HG02571 (cell line): ENCODE measurements at regions not wholly inside any gene's neighbourhood (a gene's known extent, or its start where the extent isn't known, plus 50 kb on each side); places are given as distances from the start of the nearest gene placed in this dataset.

Experiments used
- ATAC-seq: cut with Tn5 transposase; IDR thresholded peaks from one replicate; pipeline ENCODE4 v1.9.1; 2021; ENCODE audit warnings: mild to moderate bottlenecking, moderate library complexity; ENCODE audit not compliant: unreplicated experiment

DNA sequence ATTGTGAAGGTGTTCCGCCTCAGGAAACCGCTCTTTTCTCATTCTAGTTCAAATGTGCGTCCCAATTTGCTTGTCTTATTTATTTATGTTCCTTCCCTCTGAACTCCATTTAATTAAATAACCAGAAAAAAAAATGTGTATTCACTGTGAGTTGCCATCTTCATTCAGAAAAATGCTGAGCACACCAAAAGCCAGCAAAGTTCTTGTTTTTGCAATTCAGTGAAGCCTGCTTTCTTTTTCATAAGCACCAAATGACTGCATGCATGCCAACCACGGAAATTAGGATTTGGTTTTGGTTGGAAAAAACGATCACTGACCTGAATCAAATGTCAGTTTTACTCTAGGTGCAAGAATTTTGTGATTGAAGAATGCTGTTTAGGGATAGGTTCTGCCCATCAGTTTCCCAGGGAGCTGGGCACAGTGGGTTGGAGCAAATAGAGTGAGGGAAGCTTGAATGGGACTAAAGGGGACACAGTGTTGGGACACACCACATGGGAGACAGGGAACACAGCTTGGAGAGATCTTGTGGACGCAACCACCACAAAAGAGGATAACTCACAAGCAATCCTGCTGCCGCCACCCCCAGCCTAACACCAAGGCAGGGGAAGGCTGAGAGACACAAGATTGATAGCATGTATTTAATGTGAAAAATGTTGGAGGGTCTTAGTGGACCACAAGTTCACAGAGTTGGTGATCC lies 183.4 kb upstream of the GALNT2 start:
- ATAC-seq = no peak

DNA sequence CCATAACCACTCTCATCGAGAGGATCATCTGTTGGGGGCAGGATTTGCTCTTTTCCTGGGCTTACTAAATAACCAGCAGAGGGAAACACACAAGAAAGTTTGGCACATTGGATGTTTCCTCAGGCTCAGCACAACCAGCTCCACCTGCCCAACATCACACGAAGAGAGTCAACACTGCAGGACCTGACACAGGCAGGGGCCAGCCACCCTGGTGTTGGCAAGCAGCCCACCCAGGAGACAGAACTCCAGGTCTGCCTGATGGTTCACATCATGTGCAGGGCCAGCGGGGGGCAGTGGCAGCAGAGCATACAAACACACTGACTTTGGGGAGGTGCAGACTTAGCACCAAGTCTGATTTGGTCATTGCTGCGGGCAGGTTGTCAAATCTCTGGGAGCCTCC lies 182.3 kb upstream of the GALNT2 start:
- no peak for ATAC-seq

DNA sequence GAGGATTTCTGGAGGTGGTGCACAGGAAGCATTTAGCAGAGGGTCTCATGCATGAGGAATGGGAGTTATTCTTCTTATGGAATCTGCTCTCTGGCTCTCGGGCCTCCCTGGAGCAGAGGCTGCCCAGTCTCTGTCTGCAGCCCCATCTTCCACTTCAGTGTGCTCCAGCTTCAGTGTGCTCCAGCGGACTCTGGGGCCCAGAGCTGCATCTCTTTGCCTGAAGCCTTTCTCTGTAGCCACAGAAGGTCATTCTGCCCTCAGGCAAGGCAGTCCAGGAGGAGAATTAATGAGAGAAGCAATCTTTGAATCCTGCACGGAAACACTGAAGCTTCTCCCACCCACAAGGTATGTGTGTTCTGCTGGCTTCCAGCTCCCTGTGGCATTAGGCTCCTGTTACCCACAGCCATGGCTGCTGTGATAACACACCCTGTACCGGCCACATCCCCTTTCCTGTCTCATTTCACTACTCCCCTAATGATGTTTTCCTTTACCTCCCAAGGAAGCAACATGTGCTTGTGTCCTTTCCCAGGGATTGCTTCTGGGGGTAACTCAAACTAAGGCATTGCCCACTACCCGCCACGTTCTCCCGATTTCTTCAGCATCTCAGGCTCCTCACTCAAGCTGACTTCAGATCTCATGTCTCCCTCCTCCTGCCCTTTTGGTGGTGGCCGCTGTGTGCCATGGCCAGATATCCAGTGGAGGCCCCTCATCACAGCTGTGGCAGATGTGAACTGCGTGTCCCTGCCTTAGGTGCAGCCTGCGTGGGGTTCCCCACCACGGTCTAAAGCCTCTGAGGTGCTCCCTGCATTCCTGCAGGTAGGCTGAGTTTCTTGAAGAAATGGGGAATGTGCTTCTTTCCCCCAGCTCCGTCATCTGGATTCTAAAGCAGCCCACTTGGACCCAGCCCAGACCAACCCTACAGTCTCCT lies 181.2 kb upstream of the GALNT2 start:
- no peak for ATAC-seq

DNA sequence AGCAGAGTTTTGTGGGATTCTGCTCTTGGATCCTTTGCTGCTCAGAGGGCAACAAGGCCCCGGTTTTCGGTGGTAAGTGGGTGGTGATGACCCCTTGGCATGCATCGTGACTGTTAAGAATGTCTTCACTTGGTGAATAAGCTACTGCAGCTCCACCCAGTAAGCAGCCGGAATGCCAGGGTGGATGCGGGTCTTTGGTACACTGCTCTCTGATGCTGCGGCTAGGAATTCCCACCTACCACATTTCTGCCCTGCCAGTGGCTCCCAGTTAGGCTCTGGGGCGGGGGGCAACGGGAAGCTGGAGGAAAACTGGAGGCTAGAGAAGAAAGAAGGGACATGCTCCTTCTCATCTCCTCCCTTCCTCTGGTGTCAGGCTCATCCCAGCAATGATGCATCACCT lies 180.4 kb upstream of the GALNT2 start:
- ATAC-seq = no peak

DNA sequence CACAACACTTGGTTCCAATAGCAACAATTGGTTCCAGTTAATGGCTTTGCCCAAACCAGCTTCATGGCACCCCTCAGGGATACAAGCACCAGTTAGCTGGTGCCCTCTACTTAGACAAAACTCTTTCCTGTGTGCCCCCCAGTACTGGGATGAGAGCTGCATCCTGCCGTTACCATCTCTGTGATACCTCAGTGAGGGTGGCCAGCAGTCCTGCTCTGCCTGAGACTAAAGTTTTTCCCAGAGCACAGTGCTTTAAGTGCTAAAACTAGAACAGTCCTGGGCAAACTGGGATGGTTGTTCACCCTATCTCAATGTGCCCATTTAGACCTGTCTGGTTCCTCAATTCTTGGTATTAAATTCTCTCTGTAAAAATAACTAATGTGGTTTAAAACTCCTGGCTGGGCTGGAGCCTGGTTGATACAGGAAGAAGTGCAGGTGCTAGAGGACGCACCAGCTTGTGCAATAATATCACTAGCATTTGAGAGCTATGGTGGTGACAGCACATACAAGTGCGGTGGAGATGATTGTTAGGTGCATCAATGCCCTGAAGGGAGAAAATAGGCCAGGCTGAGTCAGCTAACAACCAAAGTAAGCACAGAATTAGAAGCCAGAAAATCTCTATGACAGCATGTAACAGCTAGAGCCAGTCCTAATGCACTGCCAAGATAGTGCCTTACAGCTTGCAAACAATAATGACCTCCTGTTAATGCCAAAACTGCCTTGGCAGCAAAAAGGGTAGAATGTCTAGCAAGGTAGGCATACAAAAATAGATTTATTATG lies 179.8 kb upstream of the GALNT2 start:
- ATAC-seq = no peak

DNA sequence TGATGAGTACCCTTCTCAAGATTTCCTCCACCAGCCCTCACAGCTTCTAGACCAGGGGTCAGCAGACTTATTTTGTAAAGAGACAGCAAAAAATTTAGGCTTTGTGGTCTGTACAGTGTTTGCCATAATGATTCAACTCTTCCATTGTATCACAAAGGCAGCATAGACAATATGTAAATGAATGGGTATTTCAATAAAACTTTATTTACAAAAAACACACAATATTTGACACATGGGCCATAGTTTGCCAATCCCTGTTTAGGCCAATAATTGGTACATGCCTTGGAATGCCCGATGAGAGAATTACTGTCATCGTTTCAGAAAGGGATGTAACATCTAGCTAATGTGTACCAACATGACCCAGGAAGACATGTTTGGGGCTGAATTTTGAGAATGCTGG lies 178.9 kb upstream of the GALNT2 start:
- ATAC-seq = no peak

DNA sequence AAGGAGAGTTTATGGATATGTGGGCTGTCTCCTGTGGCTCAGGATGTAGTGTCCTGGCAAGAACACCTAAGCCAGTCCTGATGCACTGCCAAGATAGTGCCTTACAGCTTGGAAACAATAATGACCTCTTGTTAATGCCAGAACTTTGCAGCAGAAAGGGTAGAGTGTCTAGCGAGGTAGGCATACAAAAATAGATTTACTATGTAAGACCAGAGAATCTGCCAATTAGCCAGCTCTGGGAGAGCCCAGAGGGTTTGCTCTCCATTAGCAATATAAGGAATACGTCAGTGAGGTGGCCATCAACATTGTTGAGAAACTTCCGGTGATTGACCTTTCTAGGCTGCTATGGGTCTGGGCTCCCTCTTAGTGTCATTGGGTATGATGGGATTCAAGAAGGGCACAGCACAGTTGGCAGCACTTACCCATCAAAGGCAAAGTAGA lies 178.5 kb upstream of the GALNT2 start:
- no peak for ATAC-seq

DNA sequence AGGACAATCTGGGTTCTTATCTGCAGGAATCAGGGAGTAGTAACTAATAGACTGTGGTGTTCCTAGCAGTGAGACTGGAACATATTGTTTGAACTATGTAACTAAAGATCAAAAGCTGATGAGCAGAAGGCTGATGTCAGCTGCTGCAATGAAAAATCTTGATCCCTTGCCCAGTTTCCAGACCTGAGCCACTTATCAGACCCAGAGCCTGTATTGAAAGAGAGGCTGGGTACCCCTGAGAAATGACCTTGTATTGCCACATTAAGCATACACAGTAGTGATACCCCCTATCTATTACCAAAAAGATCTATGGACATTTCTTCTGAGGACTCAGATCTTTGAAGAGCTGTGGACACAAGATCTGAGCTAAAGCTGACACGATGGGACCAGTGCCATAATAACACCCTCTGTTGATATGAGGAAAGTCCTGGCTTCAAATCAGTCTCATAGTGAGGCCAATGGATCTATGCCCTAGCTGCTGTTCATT lies 178.0 kb upstream of the GALNT2 start:
- no peak for ATAC-seq

DNA sequence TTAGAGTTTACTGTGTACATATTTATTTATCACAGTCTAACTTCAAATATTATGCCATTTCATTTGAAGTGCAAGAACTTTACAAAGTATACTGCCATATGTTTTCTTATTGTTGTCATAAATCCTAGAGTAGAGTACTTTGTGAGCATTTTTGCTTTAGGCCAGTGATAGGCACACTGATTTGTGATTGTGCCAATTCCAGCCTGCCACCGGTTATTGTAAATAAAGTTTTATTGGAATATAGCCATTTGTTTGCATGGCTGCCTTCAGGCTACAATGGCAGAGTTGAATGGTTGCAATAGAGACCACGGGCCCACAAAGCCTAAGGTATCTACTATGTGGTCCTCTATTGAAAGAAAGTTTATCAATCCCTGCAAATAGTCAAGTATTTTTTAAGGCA lies 175.8 kb upstream of the GALNT2 start:
- ATAC-seq = no peak

DNA sequence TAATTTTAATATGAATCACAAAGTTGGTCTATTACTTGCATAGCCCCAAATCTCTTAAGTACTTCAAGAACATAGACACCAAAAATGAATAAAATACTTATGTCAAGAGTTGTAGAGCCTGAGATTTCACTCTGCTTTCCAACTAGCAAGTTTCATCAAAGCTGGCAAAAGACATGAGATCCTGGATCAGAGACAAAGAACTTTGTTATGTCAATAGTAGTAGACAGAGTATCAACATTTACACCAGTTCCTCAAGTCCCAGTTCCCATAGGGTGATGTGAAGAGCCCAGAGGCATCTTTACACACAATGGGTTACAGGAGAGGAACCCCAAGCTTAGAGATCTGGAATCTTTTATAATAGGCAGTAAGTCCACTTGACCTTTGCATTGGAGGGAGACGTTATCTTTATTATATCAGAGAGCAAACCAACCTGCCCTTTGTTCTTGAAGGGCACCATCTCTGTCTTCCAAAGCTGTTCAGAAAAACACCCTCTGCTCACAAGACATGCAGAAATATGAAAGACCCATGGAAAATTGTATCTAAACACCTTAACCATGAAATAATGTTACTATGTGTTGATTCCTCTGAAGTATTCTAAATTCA lies 174.4 kb upstream of the GALNT2 start:
- ATAC-seq = no peak

DNA sequence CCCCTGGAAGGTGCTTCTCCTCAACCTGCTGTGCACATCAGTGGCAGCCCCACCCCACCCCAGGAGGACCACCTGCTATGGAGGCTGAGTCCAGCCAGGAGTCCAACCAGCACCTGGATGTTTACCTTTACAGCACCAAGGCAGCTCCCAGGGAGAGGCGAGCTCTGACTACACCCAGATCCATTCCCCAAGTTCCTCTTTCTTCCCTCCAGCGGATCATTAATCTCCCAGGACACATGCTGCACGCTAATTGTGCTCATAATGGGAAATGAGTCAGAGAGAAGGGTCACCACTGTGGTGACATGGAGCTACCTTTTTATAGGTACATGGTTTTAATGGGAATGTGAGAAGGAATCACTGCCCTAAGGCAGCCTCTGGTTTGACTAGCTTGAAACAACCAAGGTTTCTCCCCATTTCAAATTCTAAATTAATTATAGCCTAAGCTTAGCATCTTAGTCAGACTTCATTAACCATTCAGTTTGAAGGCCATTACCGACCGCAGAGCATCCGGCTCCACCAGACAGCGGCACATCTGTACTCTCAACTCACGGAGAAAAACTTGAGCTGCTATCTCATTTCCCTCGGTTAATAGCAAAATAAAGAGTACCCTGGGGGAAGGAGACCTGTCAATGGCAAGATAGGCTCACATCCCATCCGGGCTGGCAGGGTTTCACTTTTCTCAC lies 173.1 kb upstream of the GALNT2 start:
- ATAC-seq = no peak

DNA sequence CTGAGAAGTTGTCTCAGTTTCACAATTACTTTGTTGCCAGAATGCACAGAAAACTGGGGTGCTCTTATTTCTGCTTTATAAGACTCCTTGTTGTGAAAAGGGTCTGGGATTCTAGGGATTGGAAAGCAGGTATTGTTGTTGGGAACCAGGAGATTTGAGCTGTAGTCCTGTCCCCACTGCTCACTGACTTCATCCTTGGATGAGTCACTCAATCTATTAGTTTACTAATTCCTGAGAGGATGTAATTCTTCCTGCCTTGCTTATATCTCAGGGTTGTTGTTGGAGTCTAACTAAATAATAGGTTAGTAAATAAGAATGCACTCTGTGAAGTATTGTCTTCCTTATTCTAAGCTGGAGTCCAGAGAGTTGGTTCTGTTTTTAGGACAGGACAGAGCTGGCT lies 172.5 kb upstream of the GALNT2 start:
- ATAC-seq = no peak

DNA sequence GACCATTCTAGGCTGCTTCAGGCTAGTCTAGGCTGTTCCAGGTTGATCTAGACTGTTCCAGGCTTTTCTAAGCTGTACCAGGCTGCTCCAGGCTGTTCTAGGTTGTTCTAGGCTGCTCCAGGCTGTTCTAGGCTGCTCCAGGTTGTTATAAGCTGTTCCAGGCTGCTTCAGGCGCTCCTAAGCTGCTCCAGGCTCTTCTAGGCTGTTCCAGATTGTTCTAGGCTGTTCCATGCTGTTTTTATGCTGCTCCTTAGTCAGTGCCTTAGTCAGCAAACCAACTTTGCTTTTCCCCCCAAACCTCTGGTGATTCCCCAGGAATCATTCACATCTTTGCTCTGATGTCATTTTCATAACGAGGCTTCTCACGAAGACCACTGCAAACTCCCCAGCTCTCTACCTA lies 171.4 kb upstream of the GALNT2 start:
- ATAC-seq = no peak

DNA sequence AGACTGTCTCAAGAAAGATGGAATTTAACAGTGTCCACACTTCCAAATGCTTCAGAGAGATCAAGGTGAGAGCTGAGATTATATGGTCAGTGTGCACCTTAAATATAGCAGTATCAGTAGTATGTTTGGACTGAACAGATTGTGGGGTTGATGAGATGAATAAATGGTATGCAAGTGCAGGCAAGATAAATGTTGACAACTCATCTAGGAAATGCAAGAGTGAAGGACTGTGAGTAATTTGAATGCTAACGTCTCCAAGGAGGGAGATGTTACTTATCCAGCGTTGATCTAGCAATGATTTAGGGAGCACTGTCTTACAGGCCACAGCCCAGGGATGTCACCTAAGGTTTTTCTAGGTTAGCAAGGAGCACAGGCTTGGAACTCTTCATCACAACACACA lies 170.7 kb upstream of the GALNT2 start:
- no peak for ATAC-seq

DNA sequence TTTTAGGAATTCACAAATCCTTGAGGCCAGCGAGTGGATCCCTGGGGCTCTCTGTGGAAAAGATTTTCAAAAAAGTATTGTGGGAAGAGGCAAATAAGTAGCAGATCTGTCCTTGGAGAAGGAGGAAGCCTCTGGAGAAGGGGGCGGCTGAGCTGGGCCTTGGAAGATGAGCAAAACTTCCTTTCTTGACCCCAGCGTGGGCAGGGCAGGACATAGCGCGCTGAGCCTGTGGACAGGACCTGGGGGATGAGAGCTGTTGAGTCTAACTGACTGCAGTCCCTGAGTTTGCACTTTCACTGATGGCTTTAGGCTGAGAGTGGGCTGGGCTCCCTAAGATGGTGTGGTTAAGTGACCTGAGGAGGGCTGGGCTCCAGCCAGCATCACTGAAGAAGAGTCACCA lies 170.2 kb upstream of the GALNT2 start:
- no peak for ATAC-seq

DNA sequence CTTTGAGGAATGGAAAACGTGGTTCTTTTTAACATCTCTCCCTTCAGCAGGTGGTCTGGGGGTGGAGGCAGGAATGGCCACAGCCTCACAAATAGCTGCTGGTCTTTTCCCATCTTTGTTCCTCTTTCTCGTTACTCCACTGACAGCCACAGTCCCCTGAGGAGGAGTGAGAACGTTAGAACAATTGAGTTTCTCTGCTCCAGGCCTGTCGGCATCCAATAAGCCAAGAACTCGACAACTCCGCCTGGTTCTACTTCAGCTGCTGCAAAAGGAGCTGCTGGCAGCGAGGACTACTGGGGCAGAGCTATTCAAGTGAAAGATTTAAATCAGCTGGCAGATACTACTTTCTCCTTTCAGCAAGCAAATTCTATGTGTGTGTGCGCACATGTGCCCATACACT lies 169.5 kb upstream of the GALNT2 start:
- ATAC-seq = no peak

DNA sequence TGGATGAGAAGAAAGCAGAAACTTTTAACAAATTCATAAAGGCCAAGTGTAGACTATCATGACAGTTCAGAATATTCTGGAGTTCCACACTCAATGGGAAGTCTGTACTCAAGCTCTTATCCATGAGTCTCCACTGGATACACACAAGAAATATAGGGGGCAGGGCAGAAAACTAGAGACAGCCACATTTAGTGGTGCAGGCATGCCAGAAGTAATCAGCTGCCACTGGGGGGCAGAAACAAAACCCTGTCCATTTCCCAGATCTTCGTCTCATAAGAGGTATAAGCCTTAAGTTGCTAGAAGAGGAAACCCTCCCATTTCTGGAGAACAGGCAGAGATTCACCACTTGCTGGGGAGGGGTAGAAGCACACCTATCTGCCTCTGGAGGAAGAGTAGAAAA lies 166.8 kb upstream of the GALNT2 start:
- no peak for ATAC-seq

DNA sequence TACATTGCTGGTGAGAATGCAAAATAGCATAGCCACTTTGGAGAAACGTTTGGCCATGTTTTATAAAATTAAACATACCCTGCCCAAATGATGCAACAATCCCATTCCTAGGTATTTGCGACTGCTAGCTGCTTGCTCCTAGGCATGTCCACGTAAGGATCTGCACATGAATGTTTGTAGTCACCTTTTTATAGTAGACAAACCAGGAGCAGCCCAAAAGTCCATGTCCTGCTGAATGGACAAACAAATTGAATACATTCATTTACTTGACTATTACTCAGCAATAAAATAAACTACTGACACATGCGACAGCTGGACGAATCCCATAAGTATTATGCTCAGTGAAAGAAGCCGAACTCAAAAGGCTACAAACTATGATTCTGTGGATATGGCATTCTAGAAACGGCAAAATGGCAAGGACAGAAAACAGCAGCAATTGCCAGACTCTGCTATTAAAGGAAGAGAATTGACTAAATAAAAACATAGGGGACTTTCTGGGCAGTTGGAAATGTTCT lies 161.9 kb upstream of the GALNT2 start:
- ATAC-seq = no peak

DNA sequence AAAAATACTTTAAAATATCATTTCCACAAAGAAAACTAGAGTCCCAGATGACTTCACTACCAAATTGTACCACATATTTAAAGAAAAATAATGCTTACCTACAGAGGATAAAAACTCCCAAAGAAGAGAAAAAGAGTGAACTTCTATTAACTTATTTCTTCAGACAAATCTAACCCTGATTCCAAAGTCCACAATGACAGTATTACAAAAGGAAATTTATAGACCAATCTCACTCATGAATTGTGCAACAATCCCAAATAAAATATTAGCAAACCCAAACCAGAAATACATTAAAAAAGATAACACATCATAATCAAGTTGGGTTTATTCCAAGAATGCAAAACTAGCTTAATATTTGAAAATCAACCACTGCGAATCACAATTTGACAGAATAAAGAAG lies 161.4 kb upstream of the GALNT2 start:
- no peak for ATAC-seq
